ENCODE measurements at regions not wholly inside any gene's neighbourhood (a gene's known extent, or its start where the extent isn't known, plus 50 kb on each side); places are given as distances from the start of the nearest gene placed in this dataset.

DNA sequence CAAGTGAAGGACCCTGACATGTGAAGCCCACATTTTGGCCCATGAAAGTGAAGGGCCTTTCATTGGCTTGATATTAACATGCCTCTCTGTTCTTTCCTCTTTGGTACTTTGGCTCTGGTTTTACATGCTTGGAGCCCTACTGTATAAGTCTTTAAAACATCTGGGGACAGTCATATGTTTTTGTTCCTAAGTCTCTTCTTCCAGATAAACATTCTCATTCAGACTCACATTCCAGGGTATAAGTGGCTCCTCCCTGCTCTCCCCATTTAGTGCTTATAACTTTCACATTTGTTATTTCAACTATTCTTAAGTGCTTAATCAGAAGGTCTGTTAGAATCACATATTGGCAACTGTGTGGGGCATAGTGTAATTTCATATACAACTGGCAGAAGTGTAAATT lies 1932.2 kb upstream of the CELF4 start:
- TF ChIP-seq, protein P1, sequence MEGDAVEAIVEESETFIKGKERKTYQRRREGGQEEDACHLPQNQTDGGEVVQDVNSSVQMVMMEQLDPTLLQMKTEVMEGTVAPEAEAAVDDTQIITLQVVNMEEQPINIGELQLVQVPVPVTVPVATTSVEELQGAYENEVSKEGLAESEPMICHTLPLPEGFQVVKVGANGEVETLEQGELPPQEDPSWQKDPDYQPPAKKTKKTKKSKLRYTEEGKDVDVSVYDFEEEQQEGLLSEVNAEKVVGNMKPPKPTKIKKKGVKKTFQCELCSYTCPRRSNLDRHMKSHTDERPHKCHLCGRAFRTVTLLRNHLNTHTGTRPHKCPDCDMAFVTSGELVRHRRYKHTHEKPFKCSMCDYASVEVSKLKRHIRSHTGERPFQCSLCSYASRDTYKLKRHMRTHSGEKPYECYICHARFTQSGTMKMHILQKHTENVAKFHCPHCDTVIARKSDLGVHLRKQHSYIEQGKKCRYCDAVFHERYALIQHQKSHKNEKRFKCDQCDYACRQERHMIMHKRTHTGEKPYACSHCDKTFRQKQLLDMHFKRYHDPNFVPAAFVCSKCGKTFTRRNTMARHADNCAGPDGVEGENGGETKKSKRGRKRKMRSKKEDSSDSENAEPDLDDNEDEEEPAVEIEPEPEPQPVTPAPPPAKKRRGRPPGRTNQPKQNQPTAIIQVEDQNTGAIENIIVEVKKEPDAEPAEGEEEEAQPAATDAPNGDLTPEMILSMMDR (IDR thresholded peaks at IDR 0.05; ENCODE audit: insufficient read depth, low read length, poor library complexity, severe bottlenecking): no peak
- TF ChIP-seq EZH2phosphoT487 (conservative IDR thresholded peaks at IDR 0.05; ENCODE audit: low read length): no peak

Measured in SU-DHL-6 (cell line).